ENCODE measurements at regions not wholly inside any gene's neighbourhood (a gene's known extent, or its start where the extent isn't known, plus 50 kb on each side); places are given as distances from the start of the nearest gene placed in this dataset.

- Histone ChIP-seq H3K27me3 (ENCODE audit: control insufficient read depth in 1 of 2, insufficient read depth in 1 of 2, low read length in 2 of 2) (peaks cover 0 to 50% of the 10 kb centered on the region in 2 experiments), H4K8ac (ENCODE audit: low read length) (no peak overlapping the region), H4K91ac (ENCODE audit: low read length) (no peak overlapping the region), H3K23ac (ENCODE audit: low read length in 2 of 2) (no peak overlapping the region), H3K27ac (ENCODE audit: low read length, poor library complexity, severe bottlenecking) (no peak overlapping the region), H3K36me3 (ENCODE audit: control insufficient read depth in 1 of 2, insufficient read depth in 2 of 2, low read depth in 1 of 2, low read length in 2 of 2) (no peaks in the 10 kb centered on the region), H2BK12ac (ENCODE audit: low read length in 2 of 2) (no peak overlapping the region), H2AK5ac (ENCODE audit: low read length, severe bottlenecking) (no peak overlapping the region), H2AFZ (ENCODE audit: low read depth, low read length) (no peak overlapping the region), H3K4ac (ENCODE audit: low read depth in 1 of 2, low read length in 2 of 2) (no peak overlapping the region), H2BK5ac (ENCODE audit: low read depth, low read length, poor library complexity, severe bottlenecking) (no peak overlapping the region), H2BK15ac (ENCODE audit: low read depth, poor library complexity, severe bottlenecking) (no peak overlapping the region), H3K4me2 (ENCODE audit: low read length, poor library complexity, severe bottlenecking) (no peak overlapping the region), H3K18ac (ENCODE audit: low read depth in 1 of 2, low read length in 2 of 2) (no peak overlapping the region), H3K4me1 (ENCODE audit: control insufficient read depth, insufficient read depth, low read depth, low read length) (peaks cover 4% of the 10 kb centered on the region), H3K79me1 (replicated peaks; ENCODE audit: low read length, poor library complexity, severe bottlenecking) (no peaks in the 10 kb centered on the region), H3K9me3 (ENCODE audit: control insufficient read depth, low read length) (no peaks in the 10 kb centered on the region), H3K9ac (ENCODE audit: low read length) (peak overlapping the region; percentile 67), H3K14ac (ENCODE audit: low read length in 2 of 2) (no peak overlapping the region), H2BK120ac (ENCODE audit: low read depth, low read length) (no peak overlapping the region), H3K4me3 (ENCODE audit: insufficient read depth in 1 of 2, low read depth in 1 of 2, low read length in 2 of 2) (peak overlapping the region in 1 of 2 experiments; percentile 40)
- WGBS: 59% methylated on average over 11 of the region's 11 CpGs
- DNase-seq: peak; percentile 25
Measured at GRCh38 chr2:71935262-71935848, 212.3 kb downstream of the CYP26B1 start.

GRCh38 chr2:71934595-71935261 is 212.9 kb downstream of the CYP26B1 start:
- no peak for DNase-seq
- 88% methylated on average over 4 of the region's 4 CpGs for WGBS
- Histone ChIP-seq H2BK15ac (ENCODE audit: low read depth, poor library complexity, severe bottlenecking) (no peak overlapping the region), H4K91ac (ENCODE audit: low read length) (no peak overlapping the region), H3K4me1 (ENCODE audit: control insufficient read depth, insufficient read depth, low read depth, low read length) (peaks cover 3% of the 10 kb centered on the region), H3K23ac (ENCODE audit: low read length in 2 of 2) (no peak overlapping the region), H3K36me3 (ENCODE audit: control insufficient read depth in 1 of 2, insufficient read depth in 2 of 2, low read depth in 1 of 2, low read length in 2 of 2) (no peaks in the 10 kb centered on the region), H2BK12ac (ENCODE audit: low read length in 2 of 2) (no peak overlapping the region), H3K4me2 (ENCODE audit: low read length, poor library complexity, severe bottlenecking) (no peak overlapping the region), H3K27ac (ENCODE audit: low read length, poor library complexity, severe bottlenecking) (no peak overlapping the region), H3K9ac (ENCODE audit: low read length) (peak overlapping the region; percentile 67), H3K27me3 (ENCODE audit: control insufficient read depth in 1 of 2, insufficient read depth in 1 of 2, low read length in 2 of 2) (peaks cover 0 to 44% of the 10 kb centered on the region in 2 experiments), H2BK5ac (ENCODE audit: low read depth, low read length, poor library complexity, severe bottlenecking) (no peak overlapping the region), H3K9me3 (ENCODE audit: control insufficient read depth, low read length) (no peaks in the 10 kb centered on the region), H3K14ac (ENCODE audit: low read length in 2 of 2) (no peak overlapping the region), H3K18ac (ENCODE audit: low read depth in 1 of 2, low read length in 2 of 2) (no peak overlapping the region), H2AFZ (ENCODE audit: low read depth, low read length) (no peak overlapping the region), H4K8ac (ENCODE audit: low read length) (no peak overlapping the region), H2AK5ac (ENCODE audit: low read length, severe bottlenecking) (no peak overlapping the region), H3K4ac (ENCODE audit: low read depth in 1 of 2, low read length in 2 of 2) (no peak overlapping the region), H2BK120ac (ENCODE audit: low read depth, low read length) (no peak overlapping the region), H3K79me1 (replicated peaks; ENCODE audit: low read length, poor library complexity, severe bottlenecking) (no peaks in the 10 kb centered on the region), H3K4me3 (ENCODE audit: insufficient read depth in 1 of 2, low read depth in 1 of 2, low read length in 2 of 2) (peak overlapping the region in 1 of 2 experiments; percentile 40)

- no peak for DNase-seq
- Histone ChIP-seq H3K27ac (ENCODE audit: low read length, poor library complexity, severe bottlenecking) (no peak overlapping the region), H3K36me3 (ENCODE audit: control insufficient read depth in 1 of 2, insufficient read depth in 2 of 2, low read depth in 1 of 2, low read length in 2 of 2) (no peaks in the 10 kb centered on the region), H3K79me1 (replicated peaks; ENCODE audit: low read length, poor library complexity, severe bottlenecking) (no peaks in the 10 kb centered on the region), H3K9me3 (ENCODE audit: control insufficient read depth, low read length) (no peaks in the 10 kb centered on the region), H3K4me3 (ENCODE audit: insufficient read depth in 1 of 2, low read depth in 1 of 2, low read length in 2 of 2) (no peak overlapping the region), H2BK12ac (ENCODE audit: low read length in 2 of 2) (no peak overlapping the region), H2AK5ac (ENCODE audit: low read length, severe bottlenecking) (no peak overlapping the region), H2BK15ac (ENCODE audit: low read depth, poor library complexity, severe bottlenecking) (no peak overlapping the region), H2BK5ac (ENCODE audit: low read depth, low read length, poor library complexity, severe bottlenecking) (no peak overlapping the region), H3K27me3 (ENCODE audit: control insufficient read depth in 1 of 2, insufficient read depth in 1 of 2, low read length in 2 of 2) (peaks cover 0 to 39% of the 10 kb centered on the region in 2 experiments), H3K23ac (ENCODE audit: low read length in 2 of 2) (no peak overlapping the region), H3K4ac (ENCODE audit: low read depth in 1 of 2, low read length in 2 of 2) (no peak overlapping the region), H3K18ac (ENCODE audit: low read depth in 1 of 2, low read length in 2 of 2) (no peak overlapping the region), H4K91ac (ENCODE audit: low read length) (no peak overlapping the region), H2BK120ac (ENCODE audit: low read depth, low read length) (no peak overlapping the region), H3K14ac (ENCODE audit: low read length in 2 of 2) (no peak overlapping the region), H3K4me1 (ENCODE audit: control insufficient read depth, insufficient read depth, low read depth, low read length) (peaks cover 3% of the 10 kb centered on the region), H2AFZ (ENCODE audit: low read depth, low read length) (no peak overlapping the region), H3K9ac (ENCODE audit: low read length) (peak overlapping the region; percentile 46), H4K8ac (ENCODE audit: low read length) (no peak overlapping the region), H3K4me2 (ENCODE audit: low read length, poor library complexity, severe bottlenecking) (no peak overlapping the region)
- WGBS: 97% methylated on average over 2 of the region's 2 CpGs
Measured at GRCh38 chr2:71934320-71934593, 213.4 kb downstream of the CYP26B1 start.

- Histone ChIP-seq H3K23ac (ENCODE audit: low read length in 2 of 2) (no peak overlapping the region), H2AFZ (ENCODE audit: low read depth, low read length) (no peak overlapping the region), H3K4me2 (ENCODE audit: low read length, poor library complexity, severe bottlenecking) (no peak overlapping the region), H3K36me3 (ENCODE audit: control insufficient read depth in 1 of 2, insufficient read depth in 2 of 2, low read depth in 1 of 2, low read length in 2 of 2) (no peaks in the 10 kb centered on the region), H2BK5ac (ENCODE audit: low read depth, low read length, poor library complexity, severe bottlenecking) (no peak overlapping the region), H3K14ac (ENCODE audit: low read length in 2 of 2) (no peak overlapping the region), H2BK120ac (ENCODE audit: low read depth, low read length) (no peak overlapping the region), H3K9ac (ENCODE audit: low read length) (peak overlapping the region; percentile 46), H2BK15ac (ENCODE audit: low read depth, poor library complexity, severe bottlenecking) (no peak overlapping the region), H4K8ac (ENCODE audit: low read length) (no peak overlapping the region), H2BK12ac (ENCODE audit: low read length in 2 of 2) (no peak overlapping the region), H3K27me3 (ENCODE audit: control insufficient read depth in 1 of 2, insufficient read depth in 1 of 2, low read length in 2 of 2) (peaks cover 0 to 36% of the 10 kb centered on the region in 2 experiments), H3K27ac (ENCODE audit: low read length, poor library complexity, severe bottlenecking) (no peak overlapping the region), H3K4me3 (ENCODE audit: insufficient read depth in 1 of 2, low read depth in 1 of 2, low read length in 2 of 2) (no peak overlapping the region), H3K18ac (ENCODE audit: low read depth in 1 of 2, low read length in 2 of 2) (no peak overlapping the region), H3K79me1 (replicated peaks; ENCODE audit: low read length, poor library complexity, severe bottlenecking) (no peaks in the 10 kb centered on the region), H3K4ac (ENCODE audit: low read depth in 1 of 2, low read length in 2 of 2) (no peak overlapping the region), H2AK5ac (ENCODE audit: low read length, severe bottlenecking) (no peak overlapping the region), H4K91ac (ENCODE audit: low read length) (no peak overlapping the region), H3K9me3 (ENCODE audit: control insufficient read depth, low read length) (no peaks in the 10 kb centered on the region), H3K4me1 (ENCODE audit: control insufficient read depth, insufficient read depth, low read depth, low read length) (peaks cover 3% of the 10 kb centered on the region)
- 81% methylated on average over 8 of the region's 8 CpGs for WGBS
- DNase-seq: no peak
Measured at GRCh38 chr2:71933467-71934319, 214.0 kb downstream of the CYP26B1 start.

Data from mesenchymal stem cell (in vitro differentiated cells and primary cell).